ENCODE measurements at regions not wholly inside any gene's neighbourhood (a gene's known extent, or its start where the extent isn't known, plus 50 kb on each side); places are given as distances from the start of the nearest gene placed in this dataset.

GRCh38 chr18:29501952-29502351 lies 1325.0 kb upstream of the CDH2 start:
- TF ChIP-seq EZH2phosphoT487 (IDR thresholded peaks at IDR 0.05; ENCODE audit: borderline replicate concordance): no peak

GRCh38 chr18:29496152-29496680 lies 1319.3 kb upstream of the CDH2 start:
- Histone ChIP-seq H3K4me3 (ENCODE audit: low read length, poor library complexity, severe bottlenecking) (no peak overlapping the region), H3K79me2 (ENCODE audit: insufficient read depth, low read length) (no peaks in the 10 kb centered on the region), H3K9me2 (replicated peaks; ENCODE audit: low read depth, low read length) (no peaks in the 10 kb centered on the region), H4K20me1 (ENCODE audit: insufficient read depth, low read length, poor library complexity, severe bottlenecking) (no peaks in the 10 kb centered on the region), H3K4me2 (ENCODE audit: low read depth, low read length, poor library complexity, severe bottlenecking) (no peak overlapping the region), H3K36me3 (ENCODE audit: insufficient read depth, low read length) (no peaks in the 10 kb centered on the region), H3K4me1 (ENCODE audit: insufficient read depth, low read length, poor library complexity, severe bottlenecking) (no peaks in the 10 kb centered on the region), H3K9ac (ENCODE audit: low read depth, low read length, poor library complexity, severe bottlenecking) (no peak overlapping the region), H2AFZ (ENCODE audit: low read length) (no peak overlapping the region), H3K9me3 (ENCODE audit: insufficient read depth, low read depth, low read length) (no peaks in the 10 kb centered on the region), H3F3A (ENCODE audit: low read depth) (no peaks in the 10 kb centered on the region), H3K27me3 (ENCODE audit: insufficient read depth, low read length, poor library complexity, severe bottlenecking) (no peaks in the 10 kb centered on the region)
- TF ChIP-seq EZH2phosphoT487 (IDR thresholded peaks at IDR 0.05; ENCODE audit: borderline replicate concordance): no peak
- TF ChIP-seq, protein P1, sequence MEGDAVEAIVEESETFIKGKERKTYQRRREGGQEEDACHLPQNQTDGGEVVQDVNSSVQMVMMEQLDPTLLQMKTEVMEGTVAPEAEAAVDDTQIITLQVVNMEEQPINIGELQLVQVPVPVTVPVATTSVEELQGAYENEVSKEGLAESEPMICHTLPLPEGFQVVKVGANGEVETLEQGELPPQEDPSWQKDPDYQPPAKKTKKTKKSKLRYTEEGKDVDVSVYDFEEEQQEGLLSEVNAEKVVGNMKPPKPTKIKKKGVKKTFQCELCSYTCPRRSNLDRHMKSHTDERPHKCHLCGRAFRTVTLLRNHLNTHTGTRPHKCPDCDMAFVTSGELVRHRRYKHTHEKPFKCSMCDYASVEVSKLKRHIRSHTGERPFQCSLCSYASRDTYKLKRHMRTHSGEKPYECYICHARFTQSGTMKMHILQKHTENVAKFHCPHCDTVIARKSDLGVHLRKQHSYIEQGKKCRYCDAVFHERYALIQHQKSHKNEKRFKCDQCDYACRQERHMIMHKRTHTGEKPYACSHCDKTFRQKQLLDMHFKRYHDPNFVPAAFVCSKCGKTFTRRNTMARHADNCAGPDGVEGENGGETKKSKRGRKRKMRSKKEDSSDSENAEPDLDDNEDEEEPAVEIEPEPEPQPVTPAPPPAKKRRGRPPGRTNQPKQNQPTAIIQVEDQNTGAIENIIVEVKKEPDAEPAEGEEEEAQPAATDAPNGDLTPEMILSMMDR (conservative IDR thresholded peaks at IDR 0.05; ENCODE audit: low read length): no peak

More at GRCh38 chr18:29501952-29502351, 1325.0 kb upstream of the CDH2 start:
- Histone ChIP-seq H2AFZ (ENCODE audit: low read length) (no peak overlapping the region), H3K9me3 (ENCODE audit: insufficient read depth, low read depth, low read length) (no peaks in the 10 kb centered on the region), H3K4me1 (ENCODE audit: insufficient read depth, low read length, poor library complexity, severe bottlenecking) (no peaks in the 10 kb centered on the region), H3K9me2 (replicated peaks; ENCODE audit: low read depth, low read length) (no peaks in the 10 kb centered on the region), H4K20me1 (ENCODE audit: insufficient read depth, low read length, poor library complexity, severe bottlenecking) (no peaks in the 10 kb centered on the region), H3K79me2 (ENCODE audit: insufficient read depth, low read length) (no peaks in the 10 kb centered on the region), H3K9ac (ENCODE audit: low read depth, low read length, poor library complexity, severe bottlenecking) (no peak overlapping the region), H3K27me3 (ENCODE audit: insufficient read depth, low read length, poor library complexity, severe bottlenecking) (no peaks in the 10 kb centered on the region), H3F3A (ENCODE audit: low read depth) (no peaks in the 10 kb centered on the region), H3K4me2 (ENCODE audit: low read depth, low read length, poor library complexity, severe bottlenecking) (no peak overlapping the region), H3K4me3 (ENCODE audit: low read length, poor library complexity, severe bottlenecking) (no peak overlapping the region), H3K36me3 (ENCODE audit: insufficient read depth, low read length) (no peaks in the 10 kb centered on the region)

DNA sequence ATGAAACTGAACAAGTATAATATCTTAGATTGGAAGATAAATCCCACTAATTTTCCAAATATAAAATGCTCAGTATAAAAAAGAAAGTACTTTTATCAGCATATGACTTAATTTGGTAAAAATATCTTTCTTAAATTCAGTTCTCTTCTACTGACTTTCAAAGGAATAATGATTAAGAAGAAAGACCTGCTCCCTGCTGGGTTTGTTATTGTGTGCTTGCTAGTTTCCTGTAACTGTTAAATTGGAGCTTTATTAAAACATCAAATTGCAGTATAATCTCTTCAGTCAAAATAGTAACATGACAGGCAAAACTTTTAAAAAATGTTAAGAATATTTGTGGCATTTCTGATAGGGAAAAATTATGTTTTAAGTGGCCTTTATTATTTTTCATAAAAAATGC lies 1317.4 kb upstream of the CDH2 start:
- TF ChIP-seq, protein P1 (conservative IDR thresholded peaks at IDR 0.05; ENCODE audit: low read length): no peak
- TF ChIP-seq EZH2phosphoT487 (IDR thresholded peaks at IDR 0.05; ENCODE audit: borderline replicate concordance): no peak
- H3K4me2 ChIP-seq (ENCODE audit: low read depth, low read length, poor library complexity, severe bottlenecking): no peak overlapping the region
- no peak overlapping the region for H2AFZ ChIP-seq (ENCODE audit: low read length)
- H4K20me1 ChIP-seq (ENCODE audit: insufficient read depth, low read length, poor library complexity, severe bottlenecking): no peaks in the 10 kb centered on the region
- no peaks in the 10 kb centered on the region for H3K36me3 ChIP-seq (ENCODE audit: insufficient read depth, low read length)
- H3F3A ChIP-seq (ENCODE audit: low read depth): no peaks in the 10 kb centered on the region
- no peaks in the 10 kb centered on the region for H3K4me1 ChIP-seq (ENCODE audit: insufficient read depth, low read length, poor library complexity, severe bottlenecking)
- no peaks in the 10 kb centered on the region for H3K9me3 ChIP-seq (ENCODE audit: insufficient read depth, low read depth, low read length)
- no peaks in the 10 kb centered on the region for H3K79me2 ChIP-seq (ENCODE audit: insufficient read depth, low read length)
- H3K27me3 ChIP-seq (ENCODE audit: insufficient read depth, low read length, poor library complexity, severe bottlenecking): no peaks in the 10 kb centered on the region
- H3K9ac ChIP-seq (ENCODE audit: low read depth, low read length, poor library complexity, severe bottlenecking): no peak overlapping the region
- no peak overlapping the region for H3K4me3 ChIP-seq (ENCODE audit: low read length, poor library complexity, severe bottlenecking)
- no peaks in the 10 kb centered on the region for H3K9me2 ChIP-seq (replicated peaks; ENCODE audit: low read depth, low read length)

DNA sequence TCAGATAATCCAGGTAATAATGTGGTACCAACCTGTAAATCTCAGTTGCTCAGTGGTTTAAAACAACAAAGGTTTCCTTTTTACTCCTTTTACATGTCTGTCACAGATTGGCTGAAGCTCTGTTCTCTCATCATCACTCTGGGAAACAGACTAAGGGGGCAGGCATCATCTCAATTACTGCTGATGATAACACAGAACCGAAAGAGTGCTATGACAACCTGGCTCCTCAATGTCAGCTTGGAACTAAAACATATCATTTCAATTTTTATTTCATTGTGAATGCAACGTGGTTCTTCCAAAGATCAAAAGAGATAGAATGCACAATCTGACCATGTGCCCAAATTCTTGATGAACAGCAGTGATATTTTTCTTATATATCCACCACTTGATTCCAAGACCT lies 1315.0 kb upstream of the CDH2 start:
- Histone ChIP-seq H3K4me2 (ENCODE audit: low read depth, low read length, poor library complexity, severe bottlenecking) (no peak overlapping the region), H3F3A (ENCODE audit: low read depth) (no peaks in the 10 kb centered on the region), H3K79me2 (ENCODE audit: insufficient read depth, low read length) (no peaks in the 10 kb centered on the region), H3K36me3 (ENCODE audit: insufficient read depth, low read length) (no peaks in the 10 kb centered on the region), H3K9me2 (replicated peaks; ENCODE audit: low read depth, low read length) (no peaks in the 10 kb centered on the region), H3K27me3 (ENCODE audit: insufficient read depth, low read length, poor library complexity, severe bottlenecking) (no peaks in the 10 kb centered on the region), H3K4me1 (ENCODE audit: insufficient read depth, low read length, poor library complexity, severe bottlenecking) (no peaks in the 10 kb centered on the region), H4K20me1 (ENCODE audit: insufficient read depth, low read length, poor library complexity, severe bottlenecking) (no peaks in the 10 kb centered on the region), H3K4me3 (ENCODE audit: low read length, poor library complexity, severe bottlenecking) (no peak overlapping the region), H3K9me3 (ENCODE audit: insufficient read depth, low read depth, low read length) (no peaks in the 10 kb centered on the region), H3K9ac (ENCODE audit: low read depth, low read length, poor library complexity, severe bottlenecking) (no peak overlapping the region), H2AFZ (ENCODE audit: low read length) (no peak overlapping the region)
- TF ChIP-seq EZH2phosphoT487 (IDR thresholded peaks at IDR 0.05; ENCODE audit: borderline replicate concordance): no peak
- TF ChIP-seq, protein P1 (conservative IDR thresholded peaks at IDR 0.05; ENCODE audit: low read length): no peak
